GM18511 (cell line): ENCODE measurements at regions not wholly inside any gene's neighbourhood (a gene's known extent, or its start where the extent isn't known, plus 50 kb on each side); places are given as distances from the start of the nearest gene placed in this dataset.

Source experiments
- ATAC-seq: cut with Tn5 transposase; IDR thresholded peaks from one replicate; pipeline ENCODE4 v1.9.1; 2021; ENCODE audit warnings: mild to moderate bottlenecking, moderate library complexity; ENCODE audit not compliant: unreplicated experiment

DNA sequence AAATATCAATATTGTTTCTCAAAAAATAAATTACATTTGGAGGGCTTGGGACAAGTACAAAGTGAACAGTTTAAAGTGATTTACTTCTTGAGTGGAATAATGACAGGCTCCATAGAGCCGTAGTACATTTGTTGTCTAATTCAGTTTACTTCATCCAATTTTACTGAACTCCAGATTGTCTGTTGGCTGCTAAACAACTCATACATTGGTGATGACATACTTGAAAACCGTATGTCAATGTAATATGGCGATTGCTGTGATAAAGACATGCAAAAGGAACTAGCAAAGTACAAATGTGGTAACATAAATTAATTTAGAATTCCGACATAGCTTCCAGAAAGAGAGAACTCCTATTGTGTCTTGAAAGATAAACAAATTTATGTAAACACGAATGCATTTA lies 1197.5 kb upstream of the CDH18 start:
- no peak for ATAC-seq

DNA sequence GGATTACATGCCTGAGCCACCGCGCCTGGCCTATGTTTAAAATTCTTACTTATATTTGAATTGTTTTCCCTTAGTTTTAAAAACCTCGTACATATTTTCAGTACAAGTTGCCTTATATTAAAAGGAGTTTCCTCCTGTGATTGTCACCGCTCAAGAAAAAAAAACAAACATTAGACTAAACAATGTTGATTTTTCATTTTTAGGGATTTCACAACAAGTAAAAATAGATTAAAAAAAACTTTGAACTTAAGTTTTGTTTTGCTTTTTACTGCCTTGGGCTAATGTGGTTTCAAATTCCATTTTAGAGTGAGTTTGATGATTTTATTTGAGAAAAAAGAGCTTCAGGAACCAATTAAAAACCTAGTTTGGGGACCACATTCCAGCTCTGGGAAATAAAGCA lies 1196.6 kb upstream of the CDH18 start:
- no peak for ATAC-seq

- ATAC-seq = no peak
Observed at GRCh38 chr5:21181609-21182125, 1193.7 kb upstream of the CDH18 start.

DNA sequence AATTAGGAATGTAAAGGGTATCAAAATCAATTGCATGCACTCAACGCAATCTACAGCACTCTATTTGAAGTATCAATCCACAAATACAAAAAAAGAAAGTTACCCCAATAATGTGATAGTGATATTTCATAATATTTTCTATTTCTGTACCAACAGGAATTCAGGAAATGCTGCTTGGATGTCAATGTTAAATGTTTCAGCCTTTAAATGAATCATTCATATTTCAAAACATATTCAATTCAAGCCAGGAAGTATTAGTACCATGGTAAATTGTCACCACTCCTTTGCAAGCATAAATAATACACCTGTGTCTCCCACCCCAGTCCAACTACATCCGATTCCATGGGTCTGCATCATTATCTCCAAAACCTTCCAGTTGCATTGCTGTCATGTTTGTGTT lies 1185.5 kb upstream of the CDH18 start:
- ATAC-seq = no peak

- ATAC-seq = no peak
Observed at GRCh38 chr5:21173036-21173435, 1185.0 kb upstream of the CDH18 start.

GRCh38 chr5:21171038-21171437 lies 1183.0 kb upstream of the CDH18 start:
- ATAC-seq = no peak

DNA sequence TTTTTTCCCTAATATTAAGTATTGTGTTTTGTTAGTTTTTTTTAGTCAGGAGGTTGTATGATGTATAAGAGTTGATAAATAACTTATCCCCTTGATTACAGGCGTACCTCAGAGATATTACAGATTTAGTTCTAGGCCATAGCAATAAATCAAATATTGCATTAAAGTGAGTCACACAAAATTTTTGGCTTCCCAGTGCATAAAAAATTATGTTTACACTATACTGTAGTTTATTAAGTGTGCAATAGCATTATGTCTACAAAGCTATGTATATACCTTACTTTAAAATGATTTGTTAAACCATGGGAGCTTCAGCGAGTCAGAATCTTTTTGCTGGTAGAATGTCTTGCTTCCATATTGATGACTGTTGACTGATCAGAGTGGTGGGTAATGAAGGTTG lies 1180.6 kb upstream of the CDH18 start:
- ATAC-seq = no peak

DNA sequence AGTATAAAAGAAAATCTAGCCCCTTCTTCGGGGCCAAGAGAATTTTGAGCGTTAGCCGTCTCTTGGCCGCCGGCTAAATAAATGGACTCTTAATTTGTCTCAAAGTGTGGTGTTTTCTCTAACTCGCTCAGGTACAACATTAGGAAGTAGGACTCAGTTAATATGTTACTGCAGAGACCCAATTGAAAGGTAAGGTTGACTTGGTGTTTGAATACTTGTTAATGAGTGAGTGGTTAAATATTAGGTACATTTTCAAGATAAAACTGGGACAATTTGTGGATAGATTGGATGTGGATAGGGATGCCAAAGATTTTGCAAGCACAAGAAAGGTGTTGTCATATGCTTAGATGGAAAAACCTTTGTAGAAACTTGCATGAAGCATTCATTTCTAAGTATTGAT lies 1177.3 kb upstream of the CDH18 start:
- no peak for ATAC-seq

GRCh38 chr5:21164425-21164824 lies 1176.4 kb upstream of the CDH18 start:
- no peak for ATAC-seq

- no peak for ATAC-seq
Observed at GRCh38 chr5:21159510-21160059, 1171.6 kb upstream of the CDH18 start.

GRCh38 chr5:21154526-21154925 lies 1166.5 kb upstream of the CDH18 start:
- no peak for ATAC-seq

- no peak for ATAC-seq
Observed at GRCh38 chr5:21152611-21153010, 1164.6 kb upstream of the CDH18 start.

DNA sequence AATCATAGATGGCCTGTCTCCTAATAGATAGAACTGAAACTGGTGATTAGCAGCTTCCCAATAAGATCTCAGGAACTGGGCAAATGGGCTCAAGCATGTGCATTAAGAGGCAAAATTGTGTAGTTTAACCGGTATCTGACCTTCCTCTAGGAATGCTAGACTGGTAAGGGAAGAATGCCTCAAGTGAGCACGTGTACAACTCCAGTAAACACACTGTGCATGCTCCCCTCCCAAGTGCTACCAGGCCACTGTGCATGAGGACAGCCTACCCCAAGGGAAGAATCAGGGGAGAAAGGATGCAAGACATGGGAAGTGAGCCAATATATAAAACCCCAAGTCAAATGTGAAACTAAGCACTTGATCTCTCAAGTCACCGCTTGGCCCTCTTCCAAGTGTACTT lies 1157.4 kb upstream of the CDH18 start:
- no peak for ATAC-seq

GRCh38 chr5:21143686-21144085 lies 1155.7 kb upstream of the CDH18 start:
- no peak for ATAC-seq

DNA sequence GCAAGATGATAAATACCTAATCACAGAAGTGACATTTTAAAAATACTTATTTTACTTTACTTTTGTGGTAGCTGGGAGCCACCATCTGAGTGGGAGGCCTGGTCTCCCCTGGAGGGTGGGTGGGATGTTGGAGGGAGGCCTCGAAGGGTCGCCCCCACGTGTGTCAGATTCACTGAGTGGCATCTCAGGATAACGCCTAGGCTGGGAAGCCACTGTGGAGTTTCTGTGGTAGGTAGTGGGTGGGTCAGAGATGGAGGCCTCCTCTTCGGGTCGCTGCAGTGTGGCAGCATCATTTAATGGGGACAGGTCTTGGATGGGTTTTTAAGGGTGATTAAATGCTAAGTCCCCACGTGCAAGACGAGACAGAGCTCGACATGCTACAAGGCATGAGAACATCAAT lies 1154.8 kb upstream of the CDH18 start:
- ATAC-seq = no peak

- ATAC-seq = no peak
Observed at GRCh38 chr5:21140987-21141386, 1153.0 kb upstream of the CDH18 start.

DNA sequence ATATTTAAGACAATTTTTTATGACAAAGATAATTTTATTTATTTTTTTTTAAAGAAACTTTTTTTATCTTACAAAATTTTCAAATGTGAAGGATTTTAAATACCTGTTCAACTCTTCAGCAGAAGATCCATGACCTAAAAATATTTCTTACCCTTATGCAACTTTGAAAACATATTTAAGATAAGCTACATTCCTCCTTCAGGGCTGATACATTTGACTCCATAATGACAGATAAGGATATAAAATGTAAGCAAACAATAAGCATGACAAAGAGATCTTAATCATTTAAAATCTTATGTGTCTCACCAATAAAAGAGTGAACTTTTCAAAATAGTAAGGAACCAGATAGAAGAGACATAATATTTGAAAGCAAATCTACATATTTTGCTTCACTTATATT lies 1138.2 kb upstream of the CDH18 start:
- no peak for ATAC-seq

DNA sequence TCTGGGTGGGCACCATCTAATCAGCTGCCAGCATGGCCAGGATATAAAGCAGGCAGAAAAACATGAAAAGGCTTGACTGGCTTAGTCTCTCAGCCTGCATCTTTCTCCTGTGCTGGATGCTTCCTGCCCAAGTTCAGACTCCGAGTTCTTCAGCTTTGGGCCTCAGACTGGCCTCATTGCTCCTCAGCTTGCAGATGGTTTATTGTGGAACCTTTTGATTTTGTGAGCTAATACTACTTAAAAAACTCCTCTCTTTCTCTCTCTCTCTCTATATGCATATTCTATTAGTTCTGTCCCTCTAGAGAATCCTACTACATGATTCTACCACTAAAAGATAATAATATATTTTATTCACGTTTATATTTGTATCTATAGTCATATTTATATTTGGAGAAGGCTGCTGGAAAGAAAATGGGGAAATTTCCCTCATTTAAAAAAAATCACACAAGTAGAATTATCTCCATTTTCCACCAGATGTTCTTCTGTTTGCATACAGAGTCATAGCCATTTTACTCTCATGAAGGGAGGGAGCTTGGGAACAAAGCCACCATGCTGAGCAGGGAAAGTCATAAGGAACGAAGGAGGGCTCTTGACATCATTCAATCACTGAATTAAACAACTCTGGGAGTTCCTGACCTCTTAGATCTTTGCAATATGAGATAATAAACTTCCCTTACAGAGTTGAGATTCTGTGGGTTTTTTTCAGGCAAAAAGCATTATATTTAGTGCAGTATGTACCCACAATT lies 1137.4 kb upstream of the CDH18 start:
- no peak for ATAC-seq

- ATAC-seq = peak; percentile 62
Observed at GRCh38 chr5:21121213-21121612, 1133.2 kb upstream of the CDH18 start.

DNA sequence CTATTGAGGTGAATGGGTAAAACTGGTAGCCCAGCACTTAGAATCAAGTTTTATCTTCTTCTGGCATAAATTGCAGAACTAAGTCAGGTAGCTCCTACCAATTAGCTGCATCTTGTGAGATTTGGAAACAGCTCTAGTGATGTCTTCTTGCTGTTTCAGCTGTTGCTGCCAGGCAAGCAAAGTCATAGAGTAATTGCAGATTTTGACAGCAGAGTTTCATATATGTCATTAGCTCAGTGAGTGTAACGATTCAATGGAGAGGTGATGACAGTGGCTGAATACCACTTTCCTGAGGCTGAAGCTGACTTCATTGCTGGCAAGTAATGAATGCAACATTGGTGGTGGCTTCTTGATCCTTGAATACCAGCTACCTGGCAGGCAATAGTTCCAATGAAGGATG lies 1109.7 kb upstream of the CDH18 start:
- no peak for ATAC-seq

GRCh38 chr5:21094619-21095018 lies 1106.6 kb upstream of the CDH18 start:
- no peak for ATAC-seq

DNA sequence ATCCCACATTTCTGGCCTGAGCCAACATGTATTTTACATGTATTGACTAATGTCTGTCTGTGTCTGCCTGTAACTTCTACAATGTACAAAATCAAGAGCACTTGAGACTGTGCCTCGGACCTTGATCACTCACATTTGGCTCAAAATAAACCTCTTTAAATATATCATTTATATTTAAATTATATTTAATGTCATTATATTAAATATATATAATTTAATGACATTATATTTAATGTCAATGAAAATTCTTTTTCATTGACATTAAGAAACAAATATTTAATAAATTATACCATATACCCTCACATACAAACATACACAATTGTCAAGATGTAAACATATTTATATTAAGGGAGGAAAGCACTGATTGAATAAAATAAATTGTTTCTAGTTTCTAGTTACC lies 1099.8 kb upstream of the CDH18 start:
- no peak for ATAC-seq

DNA sequence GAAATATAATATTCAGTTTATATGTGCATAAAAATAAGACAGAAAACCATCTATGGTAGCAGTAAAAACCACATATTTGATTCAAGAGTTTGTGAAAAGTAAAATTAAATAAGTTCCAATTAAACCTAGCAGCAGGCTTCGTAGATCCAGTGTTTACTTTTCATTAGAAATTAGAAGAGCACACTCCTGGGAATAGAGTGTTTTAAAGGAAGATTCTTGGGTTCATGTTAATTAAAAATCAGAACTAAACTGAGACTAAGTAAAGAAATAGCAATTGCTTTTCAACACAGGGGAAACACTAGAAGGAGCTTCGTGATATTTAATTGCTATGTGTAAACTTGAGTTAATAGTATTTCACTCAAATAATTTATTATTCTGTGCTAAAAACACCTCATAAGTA lies 1097.8 kb upstream of the CDH18 start:
- ATAC-seq = no peak
